GM12874 (cell line): ENCODE measurements at regions not wholly inside any gene's neighbourhood (a gene's known extent, or its start where the extent isn't known, plus 50 kb on each side); places are given as distances from the start of the nearest gene placed in this dataset.

ENCODE experiments used
- TF ChIP-seq, protein P1 (sequence below): IDR thresholded peaks from 2 replicates; pipeline ENCODE4 v1.5.1; 2011; ENCODE audit warnings: low read depth, mild to moderate bottlenecking, control low read depth, low read length, moderate library complexity; ENCODE audit not compliant: insufficient read depth

DNA sequence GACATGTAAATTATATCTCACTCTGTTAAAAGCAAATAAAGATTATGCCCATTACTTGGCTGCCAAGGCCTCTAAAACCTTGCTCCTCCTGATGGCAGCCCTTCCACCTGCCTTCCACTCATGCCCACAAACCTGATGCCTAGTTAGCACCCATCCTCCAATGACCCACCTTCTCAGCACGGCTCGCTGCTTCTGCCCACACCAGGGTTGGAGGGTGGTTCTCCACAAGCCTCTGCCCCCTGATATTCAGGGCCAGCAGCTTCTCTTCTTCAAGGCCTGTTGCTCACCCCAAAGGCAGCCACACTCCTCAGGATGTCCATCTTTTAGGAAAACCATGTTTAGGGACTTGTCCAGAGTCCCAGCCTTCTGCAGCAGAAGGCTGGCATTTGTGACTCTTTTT, 263.4 kb upstream of the TLE3 start:
- TF ChIP-seq, protein P1, sequence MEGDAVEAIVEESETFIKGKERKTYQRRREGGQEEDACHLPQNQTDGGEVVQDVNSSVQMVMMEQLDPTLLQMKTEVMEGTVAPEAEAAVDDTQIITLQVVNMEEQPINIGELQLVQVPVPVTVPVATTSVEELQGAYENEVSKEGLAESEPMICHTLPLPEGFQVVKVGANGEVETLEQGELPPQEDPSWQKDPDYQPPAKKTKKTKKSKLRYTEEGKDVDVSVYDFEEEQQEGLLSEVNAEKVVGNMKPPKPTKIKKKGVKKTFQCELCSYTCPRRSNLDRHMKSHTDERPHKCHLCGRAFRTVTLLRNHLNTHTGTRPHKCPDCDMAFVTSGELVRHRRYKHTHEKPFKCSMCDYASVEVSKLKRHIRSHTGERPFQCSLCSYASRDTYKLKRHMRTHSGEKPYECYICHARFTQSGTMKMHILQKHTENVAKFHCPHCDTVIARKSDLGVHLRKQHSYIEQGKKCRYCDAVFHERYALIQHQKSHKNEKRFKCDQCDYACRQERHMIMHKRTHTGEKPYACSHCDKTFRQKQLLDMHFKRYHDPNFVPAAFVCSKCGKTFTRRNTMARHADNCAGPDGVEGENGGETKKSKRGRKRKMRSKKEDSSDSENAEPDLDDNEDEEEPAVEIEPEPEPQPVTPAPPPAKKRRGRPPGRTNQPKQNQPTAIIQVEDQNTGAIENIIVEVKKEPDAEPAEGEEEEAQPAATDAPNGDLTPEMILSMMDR: no peak

DNA sequence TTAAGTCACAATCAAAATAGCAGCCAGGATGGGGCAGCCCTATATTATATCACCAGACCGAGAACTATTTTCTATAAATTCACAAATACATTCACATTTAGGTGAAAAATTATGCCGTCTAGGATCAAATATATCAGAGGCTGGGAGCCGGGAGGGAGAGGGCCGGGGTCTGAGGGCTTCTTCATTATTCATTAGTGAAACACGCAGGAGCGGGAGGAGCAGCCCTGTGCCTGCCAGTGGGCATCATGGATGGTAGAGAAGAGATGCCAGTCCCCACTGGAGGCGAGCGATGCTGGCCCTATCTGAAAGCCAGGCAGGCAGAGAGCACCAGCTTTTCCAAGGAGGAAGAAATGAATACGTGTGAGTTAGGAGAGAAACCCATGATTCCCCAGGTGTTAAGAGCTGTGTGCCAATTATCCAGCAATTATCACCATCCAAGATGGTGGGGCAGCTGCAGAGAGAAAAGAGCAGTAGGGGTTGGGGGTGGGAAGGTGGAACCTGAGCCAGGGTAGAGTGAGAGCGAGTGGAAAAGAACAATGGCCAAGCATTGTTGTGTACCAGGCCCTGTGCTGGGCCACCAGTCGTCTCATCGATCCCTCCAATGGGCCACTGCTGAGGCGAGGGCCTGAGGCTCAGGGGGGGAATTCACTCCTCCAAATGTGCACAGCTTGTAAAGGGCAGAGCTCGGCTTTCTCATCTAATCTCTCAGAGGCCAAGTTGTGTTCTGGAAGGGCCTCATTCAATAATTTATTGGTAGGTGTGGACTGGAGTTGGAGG, 261.3 kb upstream of the TLE3 start:
- TF ChIP-seq, protein P1: no peak

DNA sequence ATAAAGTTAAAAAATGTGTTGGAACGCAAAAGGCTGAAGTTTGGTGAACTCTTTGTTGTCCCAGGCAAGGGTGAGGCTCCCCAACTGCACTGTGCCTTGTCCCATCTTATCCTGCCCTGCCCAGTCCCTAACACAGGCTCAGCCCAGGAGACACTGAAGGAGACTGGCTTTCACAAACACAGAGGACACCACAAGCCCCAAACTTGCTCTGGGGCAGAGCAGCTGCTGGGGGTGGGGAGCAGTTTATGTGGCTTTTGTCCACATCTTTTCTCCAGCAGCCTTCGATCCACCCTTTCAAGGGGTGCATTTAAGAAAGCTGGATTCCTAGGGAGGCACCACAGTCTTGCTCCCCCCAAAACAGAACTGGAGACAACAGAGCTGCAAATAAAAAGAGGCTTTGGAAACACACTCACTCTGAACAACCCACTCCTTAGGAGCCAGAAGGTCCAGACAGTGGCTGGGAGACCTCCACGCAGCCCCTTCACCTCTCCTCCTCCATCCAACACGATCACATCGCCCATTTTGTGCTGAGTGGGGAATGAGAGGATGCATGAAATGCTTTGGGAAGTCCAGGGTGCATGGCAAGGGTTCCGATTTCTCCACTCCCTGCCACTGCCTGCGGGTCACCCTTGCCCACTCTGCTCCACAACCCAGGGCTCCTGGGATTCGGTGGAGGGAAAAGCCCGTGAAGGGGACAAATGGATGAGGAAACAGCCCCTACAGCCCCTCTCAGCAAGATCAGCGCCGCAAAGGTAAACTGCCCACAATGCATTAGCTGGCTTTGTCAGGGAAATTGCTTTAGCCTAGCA, 260.5 kb upstream of the TLE3 start:
- TF ChIP-seq, protein P1: no peak

DNA sequence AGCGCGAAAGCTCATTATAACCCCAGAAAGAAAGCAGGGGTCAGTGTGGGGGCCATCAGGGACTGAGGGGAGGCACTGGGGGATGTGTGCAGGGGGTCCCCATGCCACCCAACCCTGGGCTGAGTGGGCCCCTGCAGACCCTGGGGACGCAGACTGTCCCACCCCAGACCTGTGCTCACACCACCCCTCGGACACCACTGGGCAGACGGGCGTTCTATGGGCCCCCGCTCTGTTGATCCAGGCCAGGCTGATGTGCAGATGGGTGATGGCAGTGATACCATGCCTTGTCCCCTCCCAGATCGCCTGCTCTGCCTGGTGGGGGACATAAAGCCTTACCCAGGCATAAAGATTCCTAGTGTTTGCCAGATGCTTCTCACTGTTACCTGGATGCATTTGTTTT, 259.7 kb upstream of the TLE3 start:
- TF ChIP-seq, protein P1: no peak

DNA sequence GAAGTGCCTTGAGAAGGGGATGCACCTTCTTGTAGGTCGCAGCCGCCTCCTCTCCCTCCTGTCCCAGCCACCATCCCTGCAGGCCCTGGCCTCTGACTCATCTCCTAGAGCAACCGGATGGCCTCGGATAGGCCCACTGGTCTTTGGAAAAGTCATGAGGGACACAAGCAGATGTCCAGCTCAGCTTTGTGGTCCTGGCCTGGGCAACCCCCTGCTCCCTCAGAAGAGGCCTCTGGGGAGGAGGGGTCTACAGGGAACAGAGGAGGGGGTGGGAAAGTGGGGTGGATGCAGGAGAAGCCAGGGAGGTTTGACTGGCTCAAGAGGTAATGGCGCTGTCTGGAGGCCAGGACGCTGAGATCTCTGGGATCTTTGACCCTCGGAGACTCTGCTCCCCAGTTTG, 259.2 kb upstream of the TLE3 start:
- TF ChIP-seq, protein P1: no peak

DNA sequence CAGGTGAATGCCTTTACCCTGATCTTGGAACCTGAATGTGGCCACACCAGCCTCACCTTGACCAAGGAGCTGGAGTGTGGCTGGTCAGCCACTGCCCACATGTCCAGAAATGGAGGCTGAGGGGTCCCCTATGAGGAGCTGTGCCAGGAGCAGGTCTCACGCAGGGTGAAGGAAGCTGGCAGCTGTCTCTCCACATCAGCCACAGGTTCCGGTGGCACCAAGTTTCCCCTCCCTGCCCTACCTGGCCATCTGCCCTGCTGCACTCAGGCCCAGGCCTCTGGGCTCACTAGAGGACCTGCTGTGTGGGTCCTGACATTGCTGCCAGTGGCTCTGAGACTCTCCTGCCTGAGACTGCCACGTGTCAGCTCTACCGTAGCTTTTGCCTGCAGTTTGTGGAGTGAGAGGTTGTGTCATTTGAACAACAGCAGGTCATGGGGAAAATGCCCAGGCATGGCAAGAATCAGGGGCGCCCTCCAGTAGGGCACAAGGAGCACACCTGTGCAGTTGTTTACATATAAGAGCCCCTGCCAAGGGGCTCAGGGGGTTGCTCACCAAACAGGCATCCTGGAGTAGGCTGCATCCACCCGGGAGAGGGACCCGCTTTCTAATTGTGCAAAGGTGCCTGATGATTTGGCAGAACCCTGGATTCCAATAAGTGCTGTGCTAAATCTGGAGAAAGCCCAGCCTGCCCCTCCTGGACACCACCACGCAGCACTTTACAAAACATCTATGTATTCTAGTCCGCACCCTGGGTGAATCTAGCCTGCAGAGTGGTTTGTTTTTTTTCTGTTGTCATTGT, 258.5 kb upstream of the TLE3 start:
- TF ChIP-seq, protein P1: no peak

DNA sequence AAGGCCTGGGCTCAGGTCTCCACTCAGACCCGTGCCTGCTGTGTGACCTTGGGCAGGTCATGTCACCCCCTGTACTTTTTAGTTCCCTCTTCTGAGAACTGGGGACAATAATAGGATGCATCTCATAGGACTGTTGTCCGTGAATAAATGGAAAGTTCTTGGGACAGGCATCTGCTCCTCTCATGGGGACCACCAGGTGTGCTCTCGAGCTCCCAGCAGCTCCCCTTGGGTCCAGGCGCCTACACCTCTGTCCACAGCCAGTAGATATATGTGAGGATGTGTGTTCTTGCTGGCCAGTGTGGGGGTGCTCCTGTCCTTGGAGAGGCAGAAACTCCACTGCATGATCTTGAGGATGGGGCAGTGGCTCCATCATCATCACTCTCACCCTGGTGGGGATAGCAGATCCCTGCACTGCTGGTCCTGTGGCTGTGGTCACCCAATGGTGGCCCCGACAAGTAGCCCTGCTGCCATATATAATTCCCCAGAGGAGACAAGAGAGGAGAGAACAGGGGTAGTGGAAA, 257.6 kb upstream of the TLE3 start:
- TF ChIP-seq, protein P1: peak; percentile 35
